ENCODE measurements at regions not wholly inside any gene's neighbourhood (a gene's known extent, or its start where the extent isn't known, plus 50 kb on each side); places are given as distances from the start of the nearest gene placed in this dataset.
A peak's percentile ranks its signal among the peaks of the same experiment; 100 is the strongest.

DNA sequence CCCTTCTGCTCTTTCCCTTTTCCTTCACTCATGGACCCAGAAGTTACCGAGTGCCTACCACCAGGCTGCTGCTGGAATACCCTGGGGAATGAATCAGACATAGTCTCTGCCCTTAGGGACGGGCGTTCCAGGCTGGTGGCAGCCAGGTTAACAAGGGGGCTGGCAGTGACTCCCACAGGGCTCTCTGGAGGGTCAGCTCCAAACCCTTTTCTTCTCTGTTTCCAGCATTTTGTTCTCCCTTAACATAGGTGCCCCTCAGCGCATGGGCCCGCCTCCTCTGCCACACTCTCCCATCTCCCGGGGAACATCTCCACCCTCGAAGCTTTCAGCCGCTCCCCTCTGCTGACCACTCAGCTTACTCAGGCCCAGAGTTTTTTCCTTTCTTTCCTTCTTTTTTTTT, 62.9 kb upstream of the LRP8 start:
- TF ChIP-seq, protein P1, sequence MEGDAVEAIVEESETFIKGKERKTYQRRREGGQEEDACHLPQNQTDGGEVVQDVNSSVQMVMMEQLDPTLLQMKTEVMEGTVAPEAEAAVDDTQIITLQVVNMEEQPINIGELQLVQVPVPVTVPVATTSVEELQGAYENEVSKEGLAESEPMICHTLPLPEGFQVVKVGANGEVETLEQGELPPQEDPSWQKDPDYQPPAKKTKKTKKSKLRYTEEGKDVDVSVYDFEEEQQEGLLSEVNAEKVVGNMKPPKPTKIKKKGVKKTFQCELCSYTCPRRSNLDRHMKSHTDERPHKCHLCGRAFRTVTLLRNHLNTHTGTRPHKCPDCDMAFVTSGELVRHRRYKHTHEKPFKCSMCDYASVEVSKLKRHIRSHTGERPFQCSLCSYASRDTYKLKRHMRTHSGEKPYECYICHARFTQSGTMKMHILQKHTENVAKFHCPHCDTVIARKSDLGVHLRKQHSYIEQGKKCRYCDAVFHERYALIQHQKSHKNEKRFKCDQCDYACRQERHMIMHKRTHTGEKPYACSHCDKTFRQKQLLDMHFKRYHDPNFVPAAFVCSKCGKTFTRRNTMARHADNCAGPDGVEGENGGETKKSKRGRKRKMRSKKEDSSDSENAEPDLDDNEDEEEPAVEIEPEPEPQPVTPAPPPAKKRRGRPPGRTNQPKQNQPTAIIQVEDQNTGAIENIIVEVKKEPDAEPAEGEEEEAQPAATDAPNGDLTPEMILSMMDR (IDR thresholded peaks at IDR 0.05), result no peak
- no peak overlapping the region for H3K4me3 Mint-ChIP-seq
- H3K27me3 Mint-ChIP-seq (ENCODE audit: low read depth, poor library complexity), result peaks cover 4% of the 10 kb centered on the region
- H3K9me3 Mint-ChIP-seq, result peaks cover 19% of the 10 kb centered on the region
- DNase-seq, result no peak
- peak overlapping the region; percentile 23 for H3K27ac Mint-ChIP-seq
- H3K36me3 Mint-ChIP-seq (ENCODE audit: low read depth), result no peaks in the 10 kb centered on the region
- H3K4me1 Mint-ChIP-seq, result peaks cover 47% of the 10 kb centered on the region

DNA sequence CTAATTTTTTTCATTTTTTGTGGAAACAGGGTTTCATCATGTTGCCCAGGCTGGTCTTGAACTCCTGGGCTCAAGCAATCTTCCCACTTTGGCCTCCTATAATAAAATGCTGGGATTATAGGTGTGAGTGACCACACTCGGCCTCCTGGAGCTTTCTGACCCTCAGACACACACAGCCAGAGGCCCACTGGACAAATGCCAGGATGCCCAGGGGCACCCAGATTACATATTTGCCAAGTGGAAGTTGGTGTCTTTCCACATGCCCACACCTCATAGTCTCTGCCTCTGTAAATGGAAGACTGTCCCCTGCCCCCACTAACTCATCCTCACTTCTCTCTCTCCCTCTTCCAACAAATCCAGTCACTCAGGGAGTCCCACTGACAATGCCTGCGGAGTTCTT, 63.4 kb upstream of the LRP8 start:
- Mint-ChIP-seq H3K9me3 (peaks cover 16% of the 10 kb centered on the region), H3K4me3 (no peak overlapping the region), H3K27ac (no peak overlapping the region), H3K27me3 (ENCODE audit: low read depth, poor library complexity) (peaks cover 4% of the 10 kb centered on the region), H3K36me3 (ENCODE audit: low read depth) (no peaks in the 10 kb centered on the region), H3K4me1 (peaks cover 47% of the 10 kb centered on the region)
- no peak for DNase-seq
- TF ChIP-seq, protein P1 (IDR thresholded peaks at IDR 0.05), result no peak

DNA sequence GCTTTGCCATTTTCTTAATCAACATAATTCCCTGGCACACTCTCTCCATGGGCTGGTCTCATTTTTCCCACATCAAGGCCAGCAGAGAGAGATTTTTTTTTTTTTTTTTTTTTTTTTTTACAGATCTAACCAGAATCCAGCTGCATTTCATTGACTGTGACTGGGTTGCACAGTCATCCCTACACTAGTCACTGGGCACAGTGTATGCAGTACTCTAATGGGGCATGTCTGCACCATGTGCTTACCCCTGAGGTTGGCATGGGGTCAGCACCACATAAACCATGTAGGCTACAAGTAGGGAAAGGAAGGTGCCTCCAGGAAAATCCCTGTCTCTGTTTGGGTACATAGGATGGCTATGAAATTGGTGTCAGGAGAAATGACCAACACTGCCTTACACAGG, 64.1 kb upstream of the LRP8 start:
- TF ChIP-seq, protein P1 (IDR thresholded peaks at IDR 0.05), result no peak
- H3K27ac Mint-ChIP-seq, result no peak overlapping the region
- H3K36me3 Mint-ChIP-seq (ENCODE audit: low read depth), result no peaks in the 10 kb centered on the region
- peaks cover 4% of the 10 kb centered on the region for H3K27me3 Mint-ChIP-seq (ENCODE audit: low read depth, poor library complexity)
- H3K4me1 Mint-ChIP-seq, result peaks cover 51% of the 10 kb centered on the region
- no peak for DNase-seq
- H3K9me3 Mint-ChIP-seq, result peaks cover 12% of the 10 kb centered on the region
- H3K4me3 Mint-ChIP-seq, result no peak overlapping the region

GRCh38 chr1:53392460-53392859, 64.6 kb upstream of the LRP8 start:
- no peaks in the 10 kb centered on the region for H3K36me3 Mint-ChIP-seq (ENCODE audit: low read depth)
- no peak overlapping the region for H3K27ac Mint-ChIP-seq
- no peak overlapping the region for H3K4me3 Mint-ChIP-seq
- peaks cover 8% of the 10 kb centered on the region for H3K9me3 Mint-ChIP-seq
- TF ChIP-seq, protein P1 (IDR thresholded peaks at IDR 0.05), result no peak
- H3K27me3 Mint-ChIP-seq (ENCODE audit: low read depth, poor library complexity), result peaks cover 5% of the 10 kb centered on the region
- peaks cover 56% of the 10 kb centered on the region for H3K4me1 Mint-ChIP-seq
- no peak for DNase-seq

- H3K27me3 Mint-ChIP-seq (ENCODE audit: low read depth, poor library complexity), result peaks cover 9% of the 10 kb centered on the region
- H3K9me3 Mint-ChIP-seq, result peaks cover under 1% of the 10 kb centered on the region
- no peak overlapping the region for H3K4me3 Mint-ChIP-seq
- TF ChIP-seq, protein P1 (IDR thresholded peaks at IDR 0.05), result peak; percentile 92
- H3K36me3 Mint-ChIP-seq (ENCODE audit: low read depth), result no peaks in the 10 kb centered on the region
- peak; percentile 92 for DNase-seq
- H3K4me1 Mint-ChIP-seq, result peaks cover 64% of the 10 kb centered on the region
- H3K27ac Mint-ChIP-seq, result no peak overlapping the region
Observed at GRCh38 chr1:53393325-53393792, 65.5 kb upstream of the LRP8 start.

GRCh38 chr1:53394306-53394705, 64.9 kb upstream of the DMRTB1 start:
- no peaks in the 10 kb centered on the region for H3K9me3 Mint-ChIP-seq
- H3K4me3 Mint-ChIP-seq, result no peak overlapping the region
- H3K4me1 Mint-ChIP-seq, result peaks cover 74% of the 10 kb centered on the region
- no peak for DNase-seq
- no peaks in the 10 kb centered on the region for H3K36me3 Mint-ChIP-seq (ENCODE audit: low read depth)
- H3K27ac Mint-ChIP-seq, result no peak overlapping the region
- TF ChIP-seq, protein P1 (IDR thresholded peaks at IDR 0.05), result no peak
- peaks cover 9% of the 10 kb centered on the region for H3K27me3 Mint-ChIP-seq (ENCODE audit: low read depth, poor library complexity)

Measured in nephron progenitor cell (in vitro differentiated cells).